GM19455 (cell line): ENCODE measurements at regions not wholly inside any gene's neighbourhood (a gene's known extent, or its start where the extent isn't known, plus 50 kb on each side); places are given as distances from the start of the nearest gene placed in this dataset.

Experiments used
- ATAC-seq: cut with Tn5 transposase; IDR thresholded peaks from one replicate; pipeline ENCODE4 v1.9.1; 2021; ENCODE audit not compliant: unreplicated experiment

- ATAC-seq, result no peak
Measured at GRCh38 chr13:21998279-21998990, 327.6 kb downstream of the FGF9 start.

GRCh38 chr13:21999666-22000065, 328.8 kb downstream of the FGF9 start:
- no peak for ATAC-seq

GRCh38 chr13:22000191-22000590, 329.3 kb downstream of the FGF9 start:
- no peak for ATAC-seq

GRCh38 chr13:22001336-22001735, 330.5 kb downstream of the FGF9 start:
- ATAC-seq, result no peak

GRCh38 chr13:22002893-22003292, 332.0 kb downstream of the FGF9 start:
- no peak for ATAC-seq

GRCh38 chr13:22009500-22009899, 338.6 kb downstream of the FGF9 start:
- no peak for ATAC-seq

- no peak for ATAC-seq
Measured at GRCh38 chr13:22009937-22010336, 339.1 kb downstream of the FGF9 start.

GRCh38 chr13:22012686-22013085, 341.8 kb downstream of the FGF9 start:
- ATAC-seq, result no peak

- no peak for ATAC-seq
Measured at GRCh38 chr13:22014469-22014868, 343.6 kb downstream of the FGF9 start.

GRCh38 chr13:22017226-22017625, 346.4 kb downstream of the FGF9 start:
- no peak for ATAC-seq

GRCh38 chr13:22018076-22018835, 347.4 kb downstream of the FGF9 start:
- no peak for ATAC-seq

GRCh38 chr13:22018836-22019210, 347.9 kb downstream of the FGF9 start:
- no peak for ATAC-seq

GRCh38 chr13:22024381-22024994, 353.6 kb downstream of the FGF9 start:
- no peak for ATAC-seq

- ATAC-seq, result no peak
Measured at GRCh38 chr13:22027566-22027965, 356.7 kb downstream of the FGF9 start.

GRCh38 chr13:22028831-22029230, 358.0 kb downstream of the FGF9 start:
- no peak for ATAC-seq

- ATAC-seq, result no peak
Measured at GRCh38 chr13:22030321-22030720, 359.4 kb downstream of the FGF9 start.

GRCh38 chr13:22031702-22032286, 360.9 kb downstream of the FGF9 start:
- no peak for ATAC-seq

- ATAC-seq, result no peak
Measured at GRCh38 chr13:22032905-22033304, 362.0 kb downstream of the FGF9 start.

GRCh38 chr13:22039961-22040360, 369.1 kb downstream of the FGF9 start:
- no peak for ATAC-seq

- no peak for ATAC-seq
Measured at GRCh38 chr13:22040810-22041364, 370.0 kb downstream of the FGF9 start.

GRCh38 chr13:22041741-22042140, 370.9 kb downstream of the FGF9 start:
- no peak for ATAC-seq
